H9 (cell line): ENCODE measurements at regions not wholly inside any gene's neighbourhood (a gene's known extent, or its start where the extent isn't known, plus 50 kb on each side); places are given as distances from the start of the nearest gene placed in this dataset.
"Not testable (repeated sequence)": the region's sequence is repeated elsewhere in the genome, so short reads cannot be mapped to it uniquely, and the experiment has no call there.

Source experiments
- DNase-seq: peaks from one replicate; pipeline ENCODE4 v3.0.0-alpha.2; 2017
- H2AFZ ChIP-seq: one replicate; pipeline ENCODE4 v1.6.1; 2013; ENCODE audit warnings: mild to moderate bottlenecking, low read length, control low read depth, moderate library complexity
- H2AK5ac ChIP-seq: 2 replicates; pipeline ENCODE4 v1.6.1; 2013; ENCODE audit warnings: low read length, control low read depth, mixed read lengths; ENCODE audit not compliant: insufficient read length
- H2BK120ac ChIP-seq: one replicate; pipeline ENCODE4 v1.6.1; 2013; ENCODE audit warnings: low read depth, mild to moderate bottlenecking, low read length, control low read depth, inconsistent platforms; ENCODE audit not compliant: poor library complexity, severe bottlenecking
- H2BK12ac ChIP-seq: 2 replicates; pipeline ENCODE4 v1.6.1; 2013; ENCODE audit warnings: low read length, control low read depth, mixed read lengths, low read depth; ENCODE audit not compliant: insufficient read length
- H2BK15ac ChIP-seq: 2 replicates; pipeline ENCODE4 v1.6.1; 2013; ENCODE audit warnings: low read depth, low read length, control low read depth
- H2BK20ac ChIP-seq: one replicate; pipeline ENCODE4 v1.6.1; 2013; ENCODE audit warnings: low read depth, mild to moderate bottlenecking, low read length, control low read depth, inconsistent platforms; ENCODE audit not compliant: poor library complexity, severe bottlenecking
- H2BK5ac ChIP-seq: 2 replicates; pipeline ENCODE4 v1.6.1; 2013; ENCODE audit warnings: low read length, control low read depth, mixed read lengths; ENCODE audit not compliant: insufficient read length
- H3K14ac ChIP-seq: 2 replicates; pipeline ENCODE4 v1.6.1; 2013; ENCODE audit warnings: low read length, control low read depth; ENCODE audit not compliant: insufficient read depth
- H3K18ac ChIP-seq: 2 replicates; pipeline ENCODE4 v1.6.1; 2013; ENCODE audit warnings: low read depth, mild to moderate bottlenecking, mixed read lengths, low read length, control low read depth; ENCODE audit not compliant: insufficient read length
- H3K23ac ChIP-seq: 2 replicates; pipeline ENCODE4 v1.6.1; 2013; ENCODE audit warnings: low read length, control low read depth, mixed read lengths, low read depth; ENCODE audit not compliant: insufficient read length
- H3K23me2 ChIP-seq: 2 replicates; pipeline ENCODE4 v1.6.1; 2013; ENCODE audit warnings: low read depth, mild to moderate bottlenecking, mixed read lengths, low read length, control low read depth; ENCODE audit not compliant: insufficient read length, poor library complexity, severe bottlenecking
- H3K27ac ChIP-seq: 2 replicates; pipeline ENCODE4 v1.5.1; 2013; ENCODE audit warnings: low read length, control low read depth, mixed read lengths, low read depth; ENCODE audit not compliant: insufficient read length
- H3K27me3 ChIP-seq: 2 replicates; pipeline ENCODE4 v1.6.1; 2013; ENCODE audit warnings: low read length, control low read depth, inconsistent platforms; ENCODE audit not compliant: insufficient read depth
- H3K4ac ChIP-seq: 2 replicates; pipeline ENCODE4 v1.6.1; 2013; ENCODE audit warnings: low read depth, mild to moderate bottlenecking, control low read depth, inconsistent platforms, low read length, moderate library complexity
- H3K4me1 ChIP-seq: 2 replicates; pipeline ENCODE4 v1.6.1; 2013; ENCODE audit warnings: low read length, control low read depth, inconsistent platforms; ENCODE audit not compliant: insufficient read depth
- H3K4me2 ChIP-seq: 2 replicates; pipeline ENCODE4 v1.6.1; 2013; ENCODE audit warnings: low read length, control low read depth, mixed read lengths; ENCODE audit not compliant: insufficient read length, insufficient read depth
- H3K56ac ChIP-seq: 2 replicates; pipeline ENCODE4 v1.6.1; 2013; ENCODE audit warnings: low read depth, mild to moderate bottlenecking, mixed read lengths, low read length, control low read depth; ENCODE audit not compliant: insufficient read length
- H3K79me1 ChIP-seq: 2 replicates; pipeline ENCODE4 v1.6.1; 2013; ENCODE audit warnings: low read depth, mild to moderate bottlenecking, moderate library complexity, low read length, control low read depth, inconsistent platforms; ENCODE audit not compliant: insufficient read depth, poor library complexity, severe bottlenecking
- H3K79me2 ChIP-seq: 2 replicates; pipeline ENCODE4 v1.6.1; 2013; ENCODE audit warnings: low read length, control low read depth, inconsistent platforms; ENCODE audit not compliant: insufficient read depth
- H3K9ac ChIP-seq: 2 replicates; pipeline ENCODE4 v1.6.1; 2013; ENCODE audit warnings: low read length, control low read depth, mixed read lengths; ENCODE audit not compliant: insufficient read length; ENCODE audit errors: extremely low read depth
- H3K9me3 ChIP-seq: one replicate; pipeline ENCODE4 v1.6.1; 2013; ENCODE audit warnings: low read depth, low read length, inconsistent platforms; ENCODE audit not compliant: control insufficient read depth
- H3T11ph ChIP-seq: one replicate; pipeline ENCODE4 v1.6.1; 2013; ENCODE audit warnings: mild to moderate bottlenecking, low read length, control low read depth, inconsistent platforms
- H4K20me1 ChIP-seq: one replicate; pipeline ENCODE4 v1.6.1; 2013; ENCODE audit not compliant: control insufficient read depth, insufficient read length, insufficient read depth
- H4K5ac ChIP-seq: 2 replicates; pipeline ENCODE4 v1.6.1; 2013; ENCODE audit warnings: low read depth, mild to moderate bottlenecking, mixed read lengths, low read length, control low read depth; ENCODE audit not compliant: insufficient read length
- H4K8ac ChIP-seq: replicated peaks from 2 replicates; pipeline ENCODE4 v1.6.1; 2013; ENCODE audit warnings: low read length, control low read depth, mixed read lengths, low read depth; ENCODE audit not compliant: insufficient read length
- H4K91ac ChIP-seq: 2 replicates; pipeline ENCODE4 v1.6.1; 2013; ENCODE audit warnings: low read depth, mild to moderate bottlenecking, moderate library complexity, mixed read lengths, low read length, control low read depth; ENCODE audit not compliant: insufficient read length
- H3K27ac Mint-ChIP-seq, 3 experiments: 2 replicates in 2 of 3; 3 replicates in 1 of 3; pipeline ENCODE4 v1.8.0; 2020 to 2021; ENCODE audit warnings: mixed read lengths in 3 of 3, mild to moderate bottlenecking in 1 of 3, moderate library complexity in 1 of 3
- H3K27me3 Mint-ChIP-seq: 2 replicates; pipeline ENCODE4 v1.8.0; 2021; ENCODE audit warnings: low read depth, mild to moderate bottlenecking, moderate library complexity, mixed read lengths
- H3K36me3 Mint-ChIP-seq, 3 experiments: 2 replicates in 2 of 3; 3 replicates in 1 of 3; pipeline ENCODE4 v1.8.0; 2020 to 2021; ENCODE audit warnings: low read depth in 3 of 3, mixed read lengths in 3 of 3; ENCODE audit not compliant: insufficient read depth in 1 of 3
- H3K4me1 Mint-ChIP-seq, 2 experiments: 2 replicates each; pipeline ENCODE4 v1.8.0; 2020; ENCODE audit warnings: mixed read lengths in 2 of 2
- H3K4me3 Mint-ChIP-seq, 2 experiments: 2 replicates in 1 of 2; 3 replicates in 1 of 2; pipeline ENCODE4 v1.8.0; 2020 to 2021; ENCODE audit warnings: mild to moderate bottlenecking in 2 of 2, mixed read lengths in 2 of 2, moderate library complexity in 1 of 2
- H3K9me3 Mint-ChIP-seq, 2 experiments: 2 replicates in 1 of 2; 3 replicates in 1 of 2; pipeline ENCODE4 v1.8.0; 2020; ENCODE audit warnings: mild to moderate bottlenecking in 2 of 2, mixed read lengths in 2 of 2, moderate library complexity in 1 of 2
- WGBS: extraction: QIAGEN DNeasy Blood & Tissue Kit; methylation state at CpG from one replicate; pipeline ENCODE4 v1.1.7; 2013; ENCODE audit warnings: missing lambda C conversion rate, low lambda C conversion rate, mixed read lengths; ENCODE audit not compliant: insufficient read length; ENCODE audit errors: extremely low coverage; 5-methylcytosine and 5-hydroxymethylcytosine counted together

- not testable (repeated sequence) for H3K4me1 ChIP-seq, H3K27me3 ChIP-seq, H4K91ac ChIP-seq, H3K9me3 ChIP-seq, H3K9ac ChIP-seq, H3K4ac ChIP-seq, H3K27ac ChIP-seq, H2AFZ ChIP-seq, H4K8ac ChIP-seq, H4K5ac ChIP-seq, H3K4me2 ChIP-seq, H2BK5ac ChIP-seq, H3K27me3 Mint-ChIP-seq, H3K9me3 Mint-ChIP-seq, H3K79me1 ChIP-seq, H4K20me1 ChIP-seq, H2BK20ac ChIP-seq, H3K27ac Mint-ChIP-seq, H3K23me2 ChIP-seq, H3K14ac ChIP-seq, H3K56ac ChIP-seq, H3K79me2 ChIP-seq, H3K36me3 Mint-ChIP-seq, H3K4me3 Mint-ChIP-seq, H2AK5ac ChIP-seq, DNase-seq, H2BK12ac ChIP-seq, H3K23ac ChIP-seq, H3T11ph ChIP-seq, H2BK120ac ChIP-seq, H3K18ac ChIP-seq, H2BK15ac ChIP-seq
- H3K4me1 Mint-ChIP-seq = peaks cover 12 to 14% of the 10 kb centered on the region in 2 experiments
- no CpG with 5 or more reads among the region's 2 CpGs for WGBS
These were observed 106.1 kb downstream of the PPIAL4G start for GRCh38 chr1:148377045-148377444.
